Right lobe of liver (tissue), 4 donors: ENCODE measurements at regions not wholly inside any gene's neighbourhood (a gene's known extent, or its start where the extent isn't known, plus 50 kb on each side); places are given as distances from the start of the nearest gene placed in this dataset.

ENCODE experiments used
- CTCF ChIP-seq, 4 donors: fragments of 200-600 bp in 3 of 4; fragments of 450-650 bp in 1 of 4; IDR thresholded peaks; one replicate each; pipeline versions ENCODE4 v1.5.1 to v1.8.0; 2016 to 2022; ENCODE audit warnings: antibody characterized with exemption in 4 of 4, mild to moderate bottlenecking in 2 of 4
- POLR2A ChIP-seq: fragments of 450-650 bp; IDR thresholded peaks from one replicate; pipeline ENCODE4 v1.6.1; 2017; ENCODE audit warnings: antibody characterized with exemption, mild to moderate bottlenecking
- donor health status: DM: no; HTN: no; CAD: no.
- donor health status: DM: no; HTN: no; CAD: no.
- donor health status: DM: no; HTN: yes; CAD: no.

GRCh38 chr12:13444076-13444475 is 247.6 kb downstream of the EMP1 start:
- no peak for TF ChIP-seq POLR2A
- no peak for TF ChIP-seq CTCF (IDR thresholded peaks at IDR 0.05)
